ENCODE measurements at regions not wholly inside any gene's neighbourhood (a gene's known extent, or its start where the extent isn't known, plus 50 kb on each side); places are given as distances from the start of the nearest gene placed in this dataset.

DNA sequence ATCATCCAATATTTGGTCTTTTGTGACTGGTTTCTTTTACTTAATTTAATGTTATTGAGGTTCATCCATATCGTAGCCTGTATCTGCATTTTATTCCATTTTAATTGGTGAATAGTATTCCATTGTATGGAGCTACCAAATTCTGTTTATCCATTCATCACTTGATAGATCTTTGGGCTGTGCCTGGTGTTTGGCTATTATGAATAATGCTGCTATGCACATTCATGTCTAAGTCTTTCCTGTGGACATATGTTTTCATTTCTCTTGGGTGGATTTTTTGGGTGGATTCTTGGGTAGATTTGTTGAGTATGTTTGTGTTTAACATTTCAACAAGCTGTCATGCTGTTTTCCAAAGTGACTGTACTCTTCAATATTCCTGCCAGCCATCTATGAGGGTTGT is 52.5 kb upstream of the NEDD4L start:
- Mint-ChIP-seq H3K4me3 (no peak overlapping the region), H3K4me1 (peaks cover 2% of the 10 kb centered on the region), H3K36me3 (no peaks in the 10 kb centered on the region), H3K27me3 (peaks cover 20% of the 10 kb centered on the region), H3K27ac (no peak overlapping the region), H3K9me3 (no peaks in the 10 kb centered on the region)
- DNase-seq = no peak
- no peak for ATAC-seq (ENCODE audit: low read depth)
- POLR2A ChIA-PET = no interaction called here

DNA sequence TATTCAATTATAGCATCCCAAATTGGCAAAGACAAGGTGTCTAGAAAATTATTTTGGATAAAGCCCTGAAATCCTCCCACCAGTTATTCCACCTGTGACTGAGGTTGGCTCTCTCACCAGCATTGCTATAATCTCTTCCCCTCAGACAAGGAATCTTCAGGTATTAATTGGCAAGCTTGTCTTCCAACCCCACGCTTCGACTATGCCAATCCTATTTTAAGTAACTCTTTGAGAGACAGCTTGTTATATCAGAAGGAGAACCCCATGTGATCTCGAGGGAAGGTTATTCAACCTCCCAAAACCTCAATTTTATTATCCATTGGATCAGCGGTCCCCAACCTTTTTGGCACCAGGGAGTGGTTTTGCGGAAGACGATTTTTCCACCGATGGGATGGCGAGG is 54.5 kb upstream of the NEDD4L start:
- Mint-ChIP-seq H3K36me3 (no peaks in the 10 kb centered on the region), H3K4me3 (no peak overlapping the region), H3K4me1 (no peaks in the 10 kb centered on the region), H3K9me3 (no peaks in the 10 kb centered on the region), H3K27me3 (peaks cover 17% of the 10 kb centered on the region), H3K27ac (no peak overlapping the region)
- DNase-seq = no peak
- ATAC-seq (ENCODE audit: low read depth) = no peak
- POLR2A ChIA-PET = no interaction called here

DNA sequence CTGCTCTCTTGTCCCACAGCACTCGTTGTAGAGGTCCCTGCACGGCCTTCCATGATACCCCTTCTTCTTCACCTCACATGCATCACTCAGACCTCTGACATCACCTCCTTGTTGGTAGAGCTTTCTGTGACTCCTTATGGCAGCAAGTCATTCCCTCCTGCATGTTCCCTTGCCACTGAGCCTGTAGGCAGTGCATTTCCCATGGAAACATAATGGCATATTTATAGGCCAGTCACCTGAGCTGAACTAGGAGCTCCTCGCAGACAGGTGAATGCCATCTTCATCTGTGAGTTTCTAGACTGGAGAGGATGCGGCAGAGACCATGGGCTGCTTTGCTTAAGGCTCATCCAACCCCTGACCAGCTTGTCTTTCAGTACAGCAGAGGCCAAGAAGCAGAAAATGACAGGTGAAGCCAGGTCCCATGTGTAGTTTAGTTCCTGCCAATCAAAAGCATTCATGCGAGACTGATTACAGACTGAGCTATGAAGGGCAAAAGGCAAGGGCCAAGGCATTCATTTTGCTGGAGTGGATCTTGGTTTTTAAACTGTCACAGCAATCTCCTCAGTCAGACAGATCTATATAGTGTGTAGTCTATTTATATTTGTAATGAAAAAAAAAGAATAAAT is 59.4 kb upstream of the NEDD4L start:
- Mint-ChIP-seq H3K4me3 (no peak overlapping the region), H3K36me3 (no peaks in the 10 kb centered on the region), H3K9me3 (no peaks in the 10 kb centered on the region), H3K27me3 (peaks cover 26% of the 10 kb centered on the region), H3K4me1 (no peaks in the 10 kb centered on the region), H3K27ac (no peak overlapping the region)
- ATAC-seq (ENCODE audit: low read depth) (no peak), DNase-seq (no peak)
- POLR2A ChIA-PET = no interaction called here

GRCh38 chr18:57983965-57984364 is 60.1 kb upstream of the NEDD4L start:
- POLR2A ChIA-PET = no interaction called here
- H3K4me1 Mint-ChIP-seq = no peaks in the 10 kb centered on the region
- H3K27ac Mint-ChIP-seq = no peak overlapping the region
- no peak overlapping the region for H3K4me3 Mint-ChIP-seq
- DNase-seq (no peak), ATAC-seq (ENCODE audit: low read depth) (no peak)
- no peaks in the 10 kb centered on the region for H3K9me3 Mint-ChIP-seq
- H3K27me3 Mint-ChIP-seq = peaks cover 28% of the 10 kb centered on the region
- no peaks in the 10 kb centered on the region for H3K36me3 Mint-ChIP-seq

DNA sequence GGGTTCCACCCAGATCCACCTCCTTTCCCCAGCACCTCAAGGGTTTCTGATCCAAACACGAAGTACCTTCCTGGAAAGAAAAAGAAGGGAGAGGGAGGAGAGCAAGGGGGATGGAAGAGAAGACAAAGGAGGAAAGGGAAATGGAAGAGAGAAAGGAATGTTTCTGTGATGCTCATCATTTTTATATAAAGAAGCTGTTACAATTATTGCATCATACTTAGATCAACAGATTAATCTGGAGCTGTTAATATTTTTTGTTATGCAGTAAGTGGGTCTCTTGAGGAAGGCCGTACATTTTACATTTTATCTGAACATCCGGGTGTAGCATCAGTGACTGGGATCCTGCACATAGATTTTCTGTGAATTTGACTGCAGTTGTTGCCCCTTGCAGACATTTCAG is 60.6 kb upstream of the NEDD4L start:
- Mint-ChIP-seq H3K36me3 (no peaks in the 10 kb centered on the region), H3K27ac (no peak overlapping the region), H3K9me3 (no peaks in the 10 kb centered on the region), H3K27me3 (peaks cover 33% of the 10 kb centered on the region), H3K4me1 (no peaks in the 10 kb centered on the region), H3K4me3 (no peak overlapping the region)
- DNase-seq (no peak), ATAC-seq (ENCODE audit: low read depth) (no peak)
- POLR2A ChIA-PET = no interaction called here

DNA sequence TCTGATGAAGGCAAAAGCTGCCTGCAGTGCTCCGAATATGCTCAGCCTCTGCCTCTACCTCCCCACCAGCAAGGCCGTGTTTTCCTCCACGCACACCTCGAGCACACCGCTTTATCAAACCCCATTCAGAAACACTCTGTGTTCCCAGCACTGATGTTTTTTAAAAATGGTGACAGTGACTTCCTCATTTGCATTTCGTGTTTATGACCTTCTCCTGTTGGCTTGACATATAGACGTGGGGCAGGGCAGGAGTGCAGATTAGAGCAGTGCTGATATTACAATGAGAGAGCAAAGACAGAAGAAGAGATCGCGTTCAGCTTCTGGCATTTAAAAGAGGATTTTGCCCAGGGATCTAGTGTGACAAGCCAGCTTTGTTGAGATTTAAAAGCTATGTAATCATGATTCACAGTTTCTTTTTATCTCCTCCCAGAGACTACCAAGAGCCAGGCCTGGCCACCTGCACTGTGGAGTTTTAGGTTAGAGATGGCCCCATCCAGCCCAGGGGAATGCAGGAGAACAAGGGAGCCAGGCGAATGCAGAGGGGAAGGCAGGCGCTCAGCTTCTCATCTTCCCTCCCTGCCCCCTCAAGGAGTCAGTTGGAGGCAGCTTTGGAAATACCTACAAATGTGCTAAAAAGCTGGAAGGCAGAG is 61.5 kb upstream of the NEDD4L start:
- Mint-ChIP-seq H3K4me3 (no peak overlapping the region), H3K4me1 (no peaks in the 10 kb centered on the region), H3K36me3 (no peaks in the 10 kb centered on the region), H3K27ac (no peak overlapping the region), H3K9me3 (no peaks in the 10 kb centered on the region), H3K27me3 (peaks cover 36% of the 10 kb centered on the region)
- POLR2A ChIA-PET = no interaction called here
- ATAC-seq (ENCODE audit: low read depth) = no peak
- DNase-seq = no peak

DNA sequence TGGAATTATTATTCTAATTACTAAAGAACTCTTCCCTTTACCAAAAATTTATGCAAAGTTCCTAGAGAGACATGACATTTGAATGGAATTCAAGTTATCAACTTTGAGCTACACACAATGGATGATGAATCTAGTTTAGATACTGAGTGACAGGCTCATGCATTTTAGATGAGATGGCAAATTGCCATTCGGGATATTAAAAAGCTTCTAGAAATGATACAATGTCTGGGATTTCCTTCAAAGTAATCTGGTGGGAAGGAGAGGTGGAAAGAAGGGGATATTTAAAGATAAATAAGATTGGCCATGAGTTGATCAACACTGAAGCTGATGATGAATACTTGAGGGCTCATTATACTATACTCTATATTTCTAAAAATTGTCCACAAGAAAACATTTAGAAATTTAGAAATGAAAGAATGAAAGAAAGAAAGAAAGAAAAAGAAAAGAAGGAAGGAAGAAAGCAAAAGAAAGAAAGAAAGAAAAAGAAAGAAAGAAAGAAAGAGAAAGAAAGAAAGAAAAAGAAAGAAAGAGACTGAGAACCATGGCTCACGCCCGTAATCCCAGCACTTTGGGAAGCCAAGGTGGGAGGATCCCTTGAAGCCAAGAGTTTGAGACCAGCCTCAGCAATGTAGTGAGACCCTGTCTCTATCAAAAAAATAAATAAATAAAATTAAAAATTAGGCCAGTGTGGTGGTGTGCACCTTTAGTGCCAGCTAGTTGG is 62.6 kb upstream of the NEDD4L start:
- DNase-seq (no peak), ATAC-seq (ENCODE audit: low read depth) (no peak)
- H3K27ac Mint-ChIP-seq = no peak overlapping the region
- POLR2A ChIA-PET = no interaction called here
- peaks cover 32% of the 10 kb centered on the region for H3K27me3 Mint-ChIP-seq
- H3K9me3 Mint-ChIP-seq = no peaks in the 10 kb centered on the region
- H3K4me3 Mint-ChIP-seq = no peak overlapping the region
- no peaks in the 10 kb centered on the region for H3K4me1 Mint-ChIP-seq
- H3K36me3 Mint-ChIP-seq = no peaks in the 10 kb centered on the region

DNA sequence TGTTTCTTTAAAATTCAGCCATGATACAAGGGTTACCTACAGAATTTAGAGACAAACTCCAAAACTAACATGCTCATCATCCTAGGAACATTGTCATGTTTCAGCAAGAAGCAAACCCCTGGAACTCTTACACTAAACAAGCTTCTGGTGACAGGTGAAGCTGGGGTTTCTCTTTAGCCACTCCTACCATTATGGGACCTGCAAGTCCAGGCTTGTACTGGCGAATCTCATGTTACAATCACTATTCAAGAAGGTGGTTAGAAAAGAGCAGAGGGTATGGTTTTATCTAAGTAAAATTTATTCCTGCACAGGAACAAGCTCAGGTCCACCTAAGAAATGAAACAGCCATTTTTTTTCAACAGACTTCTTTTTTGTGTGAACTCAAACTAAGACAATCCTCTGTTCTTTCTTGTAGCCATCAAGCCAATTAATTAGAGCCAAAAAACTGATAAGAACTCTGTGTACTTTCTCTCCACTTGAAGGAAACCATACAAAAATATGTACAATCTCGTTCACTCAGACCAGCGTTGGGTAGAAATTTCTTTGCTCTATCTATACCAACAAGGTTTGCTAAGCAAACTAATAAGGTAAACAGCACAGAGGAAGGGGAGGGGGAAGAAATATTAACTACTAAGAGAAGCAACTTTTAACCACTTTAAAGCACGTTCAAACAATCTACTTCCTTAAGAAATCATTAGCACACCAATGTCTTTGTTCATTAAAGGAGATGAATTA is 63.3 kb upstream of the NEDD4L start:
- DNase-seq (no peak), ATAC-seq (ENCODE audit: low read depth) (no peak)
- H3K27ac Mint-ChIP-seq = no peak overlapping the region
- no peaks in the 10 kb centered on the region for H3K36me3 Mint-ChIP-seq
- POLR2A ChIA-PET = no interaction called here
- H3K9me3 Mint-ChIP-seq = no peaks in the 10 kb centered on the region
- H3K27me3 Mint-ChIP-seq = peaks cover 28% of the 10 kb centered on the region
- no peak overlapping the region for H3K4me3 Mint-ChIP-seq
- peaks cover 6% of the 10 kb centered on the region for H3K4me1 Mint-ChIP-seq

- peak overlapping the region; percentile 29 for H3K4me3 Mint-ChIP-seq
- ATAC-seq (ENCODE audit: low read depth) (no peak), DNase-seq (no peak)
- H3K4me1 Mint-ChIP-seq = peaks cover 9% of the 10 kb centered on the region
- peaks cover 36% of the 10 kb centered on the region for H3K27me3 Mint-ChIP-seq
- no peak overlapping the region for H3K27ac Mint-ChIP-seq
- H3K36me3 Mint-ChIP-seq = no peaks in the 10 kb centered on the region
- H3K9me3 Mint-ChIP-seq = no peaks in the 10 kb centered on the region
- POLR2A ChIA-PET = no interaction called here
Observed at GRCh38 chr18:57976230-57976773, 67.7 kb upstream of the NEDD4L start.

DNA sequence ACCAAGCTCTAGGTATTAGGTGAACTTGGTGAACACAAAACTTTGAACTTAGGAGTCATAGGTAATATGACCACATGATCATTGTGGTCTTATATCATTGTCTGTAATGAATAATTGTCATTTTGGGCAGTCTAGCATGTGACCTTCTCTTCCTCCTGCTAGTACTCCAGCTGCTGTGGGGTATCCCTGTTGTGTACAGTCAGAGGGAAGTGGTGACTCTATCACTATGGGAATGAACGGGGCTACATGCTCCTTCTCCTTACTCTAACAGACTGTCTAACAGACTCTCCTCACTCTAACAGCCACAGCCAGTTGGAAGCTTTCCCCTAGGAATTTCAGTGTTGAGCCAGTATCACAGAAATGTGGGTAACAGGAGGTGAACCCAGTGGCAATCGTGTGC is 68.2 kb upstream of the NEDD4L start:
- H3K4me1 Mint-ChIP-seq = peaks cover 9% of the 10 kb centered on the region
- POLR2A ChIA-PET = interaction anchor here (1.1 kb wide), 1 partner anchor 354 kb away, joined by 3 read pairs; the partner anchor contains the start of gene NARS1
- H3K27me3 Mint-ChIP-seq = peaks cover 34% of the 10 kb centered on the region
- no peaks in the 10 kb centered on the region for H3K36me3 Mint-ChIP-seq
- no peaks in the 10 kb centered on the region for H3K9me3 Mint-ChIP-seq
- DNase-seq = no peak
- no peak for ATAC-seq (ENCODE audit: low read depth)
- H3K4me3 Mint-ChIP-seq = no peak overlapping the region
- no peak overlapping the region for H3K27ac Mint-ChIP-seq

DNA sequence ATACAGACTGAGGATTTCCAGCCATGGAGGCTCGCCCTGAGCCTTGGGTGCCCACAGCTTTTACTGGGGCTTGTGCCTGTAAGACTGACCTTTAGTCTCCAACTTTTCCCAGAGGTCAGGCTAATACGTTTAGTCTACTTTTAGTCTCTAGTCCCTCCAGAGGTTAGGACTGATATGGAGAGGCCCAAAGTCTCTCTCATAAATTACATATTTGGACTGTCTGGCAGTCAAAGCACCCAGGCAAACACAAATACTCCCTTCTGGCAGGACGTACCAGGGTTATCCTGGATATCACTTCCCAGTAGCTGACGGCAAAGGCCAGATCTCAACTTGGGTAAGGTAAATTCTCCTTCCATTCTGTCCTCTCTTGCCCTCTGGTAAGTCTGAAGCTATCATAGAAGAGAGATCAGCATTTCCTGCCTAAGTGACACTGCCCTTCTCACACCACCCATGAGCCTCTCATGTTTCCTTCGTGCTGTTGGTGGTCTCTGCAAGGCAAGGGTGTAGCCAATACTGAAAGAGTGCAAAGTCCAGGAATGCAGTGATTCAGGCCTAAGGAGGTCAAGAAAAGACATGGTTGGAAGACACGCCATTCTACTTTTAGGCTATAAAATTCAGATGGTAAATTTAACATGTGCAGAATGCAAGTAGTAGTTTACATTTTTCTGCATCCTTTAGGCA is 69.3 kb upstream of the NEDD4L start:
- no peak for ATAC-seq (ENCODE audit: low read depth)
- Mint-ChIP-seq H3K9me3 (no peaks in the 10 kb centered on the region), H3K4me1 (peaks cover 18% of the 10 kb centered on the region), H3K36me3 (no peaks in the 10 kb centered on the region), H3K4me3 (no peak overlapping the region), H3K27ac (no peak overlapping the region), H3K27me3 (peaks cover 33% of the 10 kb centered on the region)
- POLR2A ChIA-PET = interaction anchor here (1.1 kb wide), 1 partner anchor 353 kb away, joined by 3 read pairs; the partner anchor contains the start of gene NARS1
- no peak for DNase-seq

DNA sequence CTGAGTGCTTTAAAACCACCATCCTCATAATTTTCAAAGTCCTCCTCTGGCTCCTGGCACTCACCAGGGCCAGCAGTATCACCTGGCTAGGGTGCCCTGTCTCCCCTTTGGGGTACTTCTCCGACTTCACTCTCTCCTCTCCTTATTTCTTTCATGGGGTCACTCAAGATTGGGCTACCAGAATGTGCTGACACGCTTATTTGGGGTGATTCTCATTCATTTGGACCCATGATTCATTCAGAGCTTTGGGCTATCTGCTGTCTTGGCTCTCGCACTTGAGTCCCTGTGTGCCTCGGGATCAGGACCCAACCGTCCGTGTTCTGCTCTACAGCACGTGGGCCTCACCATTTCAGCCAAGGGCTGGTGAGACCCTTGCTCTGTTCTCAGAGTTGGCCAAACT is 70.1 kb upstream of the NEDD4L start:
- H3K27ac Mint-ChIP-seq = no peak overlapping the region

More for the DNA sequence above, 70.1 kb upstream of the NEDD4L start:
- Mint-ChIP-seq H3K4me1 (peaks cover 24% of the 10 kb centered on the region), H3K9me3 (no peaks in the 10 kb centered on the region), H3K36me3 (peaks cover 2% of the 10 kb centered on the region), H3K27me3 (peaks cover 29% of the 10 kb centered on the region), H3K4me3 (no peak overlapping the region)
- POLR2A ChIA-PET = no interaction called here
- DNase-seq = no peak
- ATAC-seq (ENCODE audit: low read depth) = no peak

Data from activated naive CD8-positive, alpha-beta T cell treated with anti-CD3 and anti-CD28 coated beads, Interleukin-2, amount 10 ng/mL, durations not matched to agents 7 days and 5 days (primary cell).